H1 (cell line): ENCODE measurements at regions not wholly inside any gene's neighbourhood (a gene's known extent, or its start where the extent isn't known, plus 50 kb on each side); places are given as distances from the start of the nearest gene placed in this dataset.

ENCODE experiments used
- CTCF ChIP-seq, 3 experiments: IDR thresholded peaks; 1 replicate in 2 of 3; 2 replicates in 1 of 3; pipeline versions ENCODE4 v1.5.1 to v1.6.1; 2011; ENCODE audit warnings: low read length in 3 of 3, mild to moderate bottlenecking in 3 of 3, inconsistent platforms in 2 of 3, low read depth in 1 of 3, moderate library complexity in 1 of 3; ENCODE audit not compliant: insufficient read depth in 1 of 3; ENCODE audit errors: control extremely low read depth in 1 of 3
- FOSL1 ChIP-seq: IDR thresholded peaks from 2 replicates; pipeline ENCODE4 v1.6.1; 2011; ENCODE audit warnings: mild to moderate bottlenecking, low read depth, low read length, moderate library complexity; ENCODE audit not compliant: insufficient read depth
- JUND ChIP-seq: IDR thresholded peaks from 2 replicates; pipeline ENCODE4 v1.6.1; 2011; ENCODE audit warnings: mild to moderate bottlenecking, improper control_type of control experiment, low read length
- KDM1A ChIP-seq: fragments of 200-600, 300-600 bp; sonication (generic); IDR thresholded peaks from 2 replicates; pipeline ENCODE4 v1.7.1; 2016; ENCODE audit warnings: mild to moderate bottlenecking, low read length, borderline replicate concordance
- NRF1 ChIP-seq: IDR thresholded peaks from 2 replicates; pipeline ENCODE4 v1.6.1; 2011; ENCODE audit warnings: mild to moderate bottlenecking, low read depth, low read length, improper control_type of control experiment
- POLR2A ChIP-seq, 2 experiments: IDR thresholded peaks; 1 replicate in 1 of 2; 2 replicates in 1 of 2; pipeline ENCODE4 v1.6.1; 2011; ENCODE audit warnings: low read depth in 2 of 2, low read length in 2 of 2, mild to moderate bottlenecking in 2 of 2; ENCODE audit errors: control extremely low read depth in 1 of 2
- POLR2AphosphoS5 ChIP-seq: IDR thresholded peaks from 2 replicates; pipeline ENCODE4 v1.6.1; 2011; ENCODE audit warnings: low read depth, low read length
- RAD21 ChIP-seq, 2 experiments: IDR thresholded peaks in 1 of 2; conservative IDR thresholded peaks in 1 of 2; 2 replicates each; pipeline ENCODE4 v1.6.1; 2011; ENCODE audit warnings: low read depth in 2 of 2, low read length in 2 of 2, improper control_type of control experiment in 1 of 2, inconsistent platforms in 1 of 2, mild to moderate bottlenecking in 1 of 2, moderate library complexity in 1 of 2
- RFX5 ChIP-seq: IDR thresholded peaks from 2 replicates; pipeline ENCODE4 v1.6.1; 2011; ENCODE audit warnings: low read depth, low read length, improper control_type of control experiment, borderline replicate concordance
- USF2 ChIP-seq: IDR thresholded peaks from 2 replicates; pipeline ENCODE4 v1.6.1; 2011; ENCODE audit warnings: low read length, improper control_type of control experiment
- YY1 ChIP-seq: IDR thresholded peaks from 2 replicates; pipeline ENCODE4 v1.6.1; 2011; ENCODE audit warnings: low read depth, mild to moderate bottlenecking, low read length

- TF ChIP-seq CTCF (IDR thresholded peaks at IDR 0.05; ENCODE audit: control extremely low read depth in 1 of 3, insufficient read depth in 1 of 3, low read depth in 1 of 3, low read length in 3 of 3) (no peak), KDM1A (no peak), YY1 (no peak), FOSL1 (no peak), JUND (no peak), NRF1 (no peak), RFX5 (no peak), POLR2AphosphoS5 (no peak), POLR2A (IDR thresholded peaks at IDR 0.05; ENCODE audit: control extremely low read depth in 1 of 2, low read depth in 2 of 2, low read length in 2 of 2) (no peak), USF2 (no peak), RAD21 (IDR thresholded peaks at IDR 0.05 in 1 of 2, conservative IDR thresholded peaks at IDR 0.05 in 1 of 2; ENCODE audit: low read depth in 2 of 2, low read length in 2 of 2) (no peak)
These were observed 1078.0 kb downstream of the BRD1 start for GRCh38 chr22:48749555-48750227.
